Activated T-helper 17 cell treated with anti-CD3 and anti-CD28 coated beads, Interleukin-2, amount 50 U/mL, for 72 hours (primary cell): ENCODE measurements at regions not wholly inside any gene's neighbourhood (a gene's known extent, or its start where the extent isn't known, plus 50 kb on each side); places are given as distances from the start of the nearest gene placed in this dataset.

Source experiments
- ATAC-seq: fragments of 150-1000 bp; cut with Tn5 transposase; replicated peaks from 2 replicates; pipeline ENCODE4 v1.10.0; 2021; ENCODE audit warnings: mild to moderate bottlenecking, moderate library complexity
- H3K27ac Mint-ChIP-seq: one replicate; pipeline ENCODE4 v1.8.0; 2022; ENCODE audit warnings: mixed read lengths
- H3K27me3 Mint-ChIP-seq: one replicate; pipeline ENCODE4 v1.8.0; 2022; ENCODE audit warnings: mixed read lengths
- H3K36me3 Mint-ChIP-seq: one replicate; pipeline ENCODE4 v1.8.0; 2022; ENCODE audit warnings: low read depth, mild to moderate bottlenecking, mixed read lengths
- H3K4me1 Mint-ChIP-seq: one replicate; pipeline ENCODE4 v1.8.0; 2022; ENCODE audit warnings: mixed read lengths
- H3K4me3 Mint-ChIP-seq: one replicate; pipeline ENCODE4 v1.8.0; 2022; ENCODE audit warnings: mild to moderate bottlenecking, mixed read lengths
- H3K9me3 Mint-ChIP-seq: one replicate; pipeline ENCODE4 v1.8.0; 2022; ENCODE audit warnings: mixed read lengths

GRCh38 chrX:149992918-149993317 lies 54.6 kb upstream of the EOLA2 start:
- Mint-ChIP-seq H3K9me3 (no peaks in the 10 kb centered on the region), H3K4me1 (no peaks in the 10 kb centered on the region), H3K27ac (no peak overlapping the region), H3K4me3 (no peak overlapping the region), H3K27me3 (no peaks in the 10 kb centered on the region), H3K36me3 (peaks cover 5% of the 10 kb centered on the region)
- no peak for ATAC-seq

GRCh38 chrX:149993989-149994388 lies 55.7 kb upstream of the EOLA2 start:
- Mint-ChIP-seq H3K4me3 (no peak overlapping the region), H3K27me3 (no peaks in the 10 kb centered on the region), H3K27ac (no peak overlapping the region), H3K4me1 (no peaks in the 10 kb centered on the region), H3K36me3 (peaks cover 5% of the 10 kb centered on the region), H3K9me3 (no peaks in the 10 kb centered on the region)
- ATAC-seq = no peak

- H3K27ac Mint-ChIP-seq = no peak overlapping the region
- H3K4me3 Mint-ChIP-seq = no peak overlapping the region
- H3K4me1 Mint-ChIP-seq = no peaks in the 10 kb centered on the region
- ATAC-seq = no peak
- peaks cover 5% of the 10 kb centered on the region for H3K36me3 Mint-ChIP-seq
- no peaks in the 10 kb centered on the region for H3K27me3 Mint-ChIP-seq
- no peaks in the 10 kb centered on the region for H3K9me3 Mint-ChIP-seq
These were observed 58.2 kb upstream of the EOLA2 start for GRCh38 chrX:149996515-149996914.

- Mint-ChIP-seq H3K36me3 (no peaks in the 10 kb centered on the region), H3K9me3 (no peaks in the 10 kb centered on the region), H3K4me1 (no peaks in the 10 kb centered on the region), H3K4me3 (no peak overlapping the region), H3K27me3 (no peaks in the 10 kb centered on the region), H3K27ac (no peak overlapping the region)
- no peak for ATAC-seq
These were observed 66.7 kb upstream of the EOLA2 start for GRCh38 chrX:150005027-150005426.

GRCh38 chrX:150007356-150007755 lies 69.1 kb upstream of the EOLA2 start:
- no peaks in the 10 kb centered on the region for H3K36me3 Mint-ChIP-seq
- ATAC-seq = no peak
- H3K27me3 Mint-ChIP-seq = no peaks in the 10 kb centered on the region
- H3K4me3 Mint-ChIP-seq = no peak overlapping the region
- no peaks in the 10 kb centered on the region for H3K9me3 Mint-ChIP-seq
- H3K27ac Mint-ChIP-seq = no peak overlapping the region
- H3K4me1 Mint-ChIP-seq = no peaks in the 10 kb centered on the region

- Mint-ChIP-seq H3K27ac (no peak overlapping the region), H3K4me3 (no peak overlapping the region), H3K9me3 (no peaks in the 10 kb centered on the region), H3K4me1 (no peaks in the 10 kb centered on the region), H3K27me3 (no peaks in the 10 kb centered on the region), H3K36me3 (no peaks in the 10 kb centered on the region)
- ATAC-seq = no peak
These were observed 74.5 kb upstream of the EOLA2 start for GRCh38 chrX:150012647-150013381.

- no peak for ATAC-seq
- Mint-ChIP-seq H3K4me3 (no peak overlapping the region), H3K9me3 (no peaks in the 10 kb centered on the region), H3K27me3 (no peaks in the 10 kb centered on the region), H3K27ac (no peak overlapping the region), H3K4me1 (no peaks in the 10 kb centered on the region), H3K36me3 (no peaks in the 10 kb centered on the region)
These were observed 76.2 kb upstream of the EOLA2 start for GRCh38 chrX:150014525-150014924.

- Mint-ChIP-seq H3K36me3 (no peaks in the 10 kb centered on the region), H3K27me3 (no peaks in the 10 kb centered on the region), H3K4me1 (no peaks in the 10 kb centered on the region), H3K9me3 (no peaks in the 10 kb centered on the region), H3K4me3 (no peak overlapping the region), H3K27ac (no peak overlapping the region)
- no peak for ATAC-seq
These were observed 79.6 kb upstream of the EOLA2 start for GRCh38 chrX:150017868-150018267.

- H3K9me3 Mint-ChIP-seq = no peaks in the 10 kb centered on the region
- ATAC-seq = no peak
- H3K27ac Mint-ChIP-seq = no peak overlapping the region
- no peaks in the 10 kb centered on the region for H3K4me1 Mint-ChIP-seq
- no peaks in the 10 kb centered on the region for H3K27me3 Mint-ChIP-seq
- no peaks in the 10 kb centered on the region for H3K36me3 Mint-ChIP-seq
- H3K4me3 Mint-ChIP-seq = no peak overlapping the region
These were observed 80.7 kb upstream of the EOLA2 start for GRCh38 chrX:150018931-150019361.

GRCh38 chrX:150028692-150029091 lies 90.4 kb upstream of the EOLA2 start:
- no peaks in the 10 kb centered on the region for H3K9me3 Mint-ChIP-seq
- no peaks in the 10 kb centered on the region for H3K36me3 Mint-ChIP-seq
- peak overlapping the region; percentile 20 for H3K4me3 Mint-ChIP-seq
- H3K27me3 Mint-ChIP-seq = no peaks in the 10 kb centered on the region
- H3K4me1 Mint-ChIP-seq = peaks cover 4% of the 10 kb centered on the region
- ATAC-seq = peak; percentile 35
- no peak overlapping the region for H3K27ac Mint-ChIP-seq

GRCh38 chrX:150032742-150033141 lies 94.5 kb upstream of the EOLA2 start:
- peaks cover 4% of the 10 kb centered on the region for H3K9me3 Mint-ChIP-seq
- no peak overlapping the region for H3K4me3 Mint-ChIP-seq
- ATAC-seq = no peak
- H3K4me1 Mint-ChIP-seq = peaks cover 4% of the 10 kb centered on the region
- H3K36me3 Mint-ChIP-seq = no peaks in the 10 kb centered on the region
- no peaks in the 10 kb centered on the region for H3K27me3 Mint-ChIP-seq
- H3K27ac Mint-ChIP-seq = no peak overlapping the region

GRCh38 chrX:150034788-150035187 lies 96.5 kb upstream of the EOLA2 start:
- H3K4me1 Mint-ChIP-seq = no peaks in the 10 kb centered on the region
- H3K27me3 Mint-ChIP-seq = no peaks in the 10 kb centered on the region
- H3K36me3 Mint-ChIP-seq = no peaks in the 10 kb centered on the region
- no peak overlapping the region for H3K27ac Mint-ChIP-seq
- no peak for ATAC-seq
- peaks cover 4% of the 10 kb centered on the region for H3K9me3 Mint-ChIP-seq
- H3K4me3 Mint-ChIP-seq = no peak overlapping the region

- Mint-ChIP-seq H3K27ac (no peak overlapping the region), H3K27me3 (no peaks in the 10 kb centered on the region), H3K4me3 (no peak overlapping the region), H3K36me3 (no peaks in the 10 kb centered on the region), H3K9me3 (peaks cover 4% of the 10 kb centered on the region), H3K4me1 (no peaks in the 10 kb centered on the region)
- no peak for ATAC-seq
These were observed 97.2 kb upstream of the EOLA2 start for GRCh38 chrX:150035531-150035930.

- no peaks in the 10 kb centered on the region for H3K4me1 Mint-ChIP-seq
- H3K36me3 Mint-ChIP-seq = no peaks in the 10 kb centered on the region
- no peak overlapping the region for H3K4me3 Mint-ChIP-seq
- peaks cover 4% of the 10 kb centered on the region for H3K9me3 Mint-ChIP-seq
- no peaks in the 10 kb centered on the region for H3K27me3 Mint-ChIP-seq
- ATAC-seq = no peak
- H3K27ac Mint-ChIP-seq = no peak overlapping the region
These were observed 97.9 kb upstream of the EOLA2 start for GRCh38 chrX:150036181-150036580.

GRCh38 chrX:150036641-150037040 lies 98.3 kb upstream of the EOLA2 start:
- Mint-ChIP-seq H3K4me3 (no peak overlapping the region), H3K27ac (no peak overlapping the region)
- no peak for ATAC-seq

GRCh38 chrX:150037041-150037440 lies 98.8 kb upstream of the EOLA2 start:
- Mint-ChIP-seq H3K4me3 (no peak overlapping the region), H3K9me3 (peaks cover 4% of the 10 kb centered on the region), H3K27me3 (no peaks in the 10 kb centered on the region), H3K4me1 (no peaks in the 10 kb centered on the region), H3K36me3 (no peaks in the 10 kb centered on the region), H3K27ac (no peak overlapping the region)
- ATAC-seq = no peak

More at GRCh38 chrX:150036641-150037040, 98.3 kb upstream of the EOLA2 start:
- no peaks in the 10 kb centered on the region for H3K36me3 Mint-ChIP-seq
- H3K27me3 Mint-ChIP-seq = no peaks in the 10 kb centered on the region
- peaks cover 4% of the 10 kb centered on the region for H3K9me3 Mint-ChIP-seq
- no peaks in the 10 kb centered on the region for H3K4me1 Mint-ChIP-seq
